ENCODE measurements at regions not wholly inside any gene's neighbourhood (a gene's known extent, or its start where the extent isn't known, plus 50 kb on each side); places are given as distances from the start of the nearest gene placed in this dataset.

DNA sequence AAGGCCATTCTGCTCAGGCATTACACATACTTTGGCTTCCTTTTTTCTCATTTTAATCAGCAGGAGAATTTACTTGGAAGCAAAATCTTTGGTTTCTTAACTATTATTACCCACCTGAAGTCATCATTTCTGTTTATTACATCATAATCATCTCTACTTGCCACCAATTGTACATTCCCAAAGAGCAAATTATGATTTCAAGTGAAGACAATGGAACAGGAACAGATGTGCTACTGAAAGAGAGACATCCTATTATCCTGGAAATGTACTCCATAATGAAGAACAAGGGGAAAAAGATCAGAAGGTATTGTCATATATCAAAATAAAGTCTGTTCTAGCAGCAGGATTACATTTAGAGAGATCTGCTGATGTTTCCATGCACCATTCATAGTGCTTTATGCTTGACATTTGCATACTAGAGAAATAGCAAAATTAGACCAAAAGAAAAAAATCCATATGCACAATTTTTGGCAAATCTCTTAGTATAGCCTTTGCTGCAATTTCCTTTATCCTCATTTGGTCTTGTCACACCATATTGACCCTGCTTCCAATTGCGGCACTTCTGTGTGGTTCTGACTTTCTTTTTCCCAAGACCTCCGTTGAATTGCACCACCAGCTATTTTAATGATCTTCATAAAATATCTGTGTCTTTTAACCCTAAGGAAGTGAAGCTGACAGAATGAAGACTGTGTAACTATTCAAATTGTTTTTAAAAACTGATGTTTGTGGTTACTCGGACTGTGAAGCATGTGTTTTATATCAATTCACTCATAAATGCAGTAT, 683.8 kb downstream of the ZNF385D start:
- Mint-ChIP-seq H3K27me3 (ENCODE audit: insufficient read depth, low read depth, poor library complexity) (no peaks in the 10 kb centered on the region), H3K27ac (no peak overlapping the region), H3K4me1 (no peaks in the 10 kb centered on the region), H3K36me3 (ENCODE audit: low read depth) (no peaks in the 10 kb centered on the region), H3K9me3 (no peaks in the 10 kb centered on the region; the same call in 2 of the 3 replicates), H3K4me3 (no peak overlapping the region)
- H2AFZ ChIP-seq: no peak overlapping the region
- TF ChIP-seq, protein P1, sequence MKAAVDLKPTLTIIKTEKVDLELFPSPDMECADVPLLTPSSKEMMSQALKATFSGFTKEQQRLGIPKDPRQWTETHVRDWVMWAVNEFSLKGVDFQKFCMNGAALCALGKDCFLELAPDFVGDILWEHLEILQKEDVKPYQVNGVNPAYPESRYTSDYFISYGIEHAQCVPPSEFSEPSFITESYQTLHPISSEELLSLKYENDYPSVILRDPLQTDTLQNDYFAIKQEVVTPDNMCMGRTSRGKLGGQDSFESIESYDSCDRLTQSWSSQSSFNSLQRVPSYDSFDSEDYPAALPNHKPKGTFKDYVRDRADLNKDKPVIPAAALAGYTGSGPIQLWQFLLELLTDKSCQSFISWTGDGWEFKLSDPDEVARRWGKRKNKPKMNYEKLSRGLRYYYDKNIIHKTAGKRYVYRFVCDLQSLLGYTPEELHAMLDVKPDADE (IDR thresholded peaks at IDR 0.05): no peak
- TF ChIP-seq ZNF114 (CRISPR knock-in tag; IDR thresholded peaks at IDR 0.05): no peak
- H4K20me1 ChIP-seq (replicated peaks; ENCODE audit: insufficient read depth): no peaks in the 10 kb centered on the region
- DNase-seq (ENCODE audit: low spot score) (no peak), ATAC-seq (no peak)
- no peaks in the 10 kb centered on the region for H3K4me1 ChIP-seq (ENCODE audit: insufficient read depth)
- H3K4me3 ChIP-seq: no peak overlapping the region
- no peak overlapping the region for H3K4me2 ChIP-seq
- H3K9me2 ChIP-seq (ENCODE audit: insufficient read depth): no peaks in the 10 kb centered on the region
- no peaks in the 10 kb centered on the region for H3K36me3 ChIP-seq (ENCODE audit: insufficient read depth)
- H3K27ac ChIP-seq (ENCODE audit: low read depth): no peak overlapping the region
- no peaks in the 10 kb centered on the region for H3F3A ChIP-seq (replicated peaks; ENCODE audit: low read depth)
- no peaks in the 10 kb centered on the region for H3K79me2 ChIP-seq (replicated peaks; ENCODE audit: insufficient read depth)
- no peaks in the 10 kb centered on the region for H3K27me3 ChIP-seq (ENCODE audit: insufficient read depth)

DNA sequence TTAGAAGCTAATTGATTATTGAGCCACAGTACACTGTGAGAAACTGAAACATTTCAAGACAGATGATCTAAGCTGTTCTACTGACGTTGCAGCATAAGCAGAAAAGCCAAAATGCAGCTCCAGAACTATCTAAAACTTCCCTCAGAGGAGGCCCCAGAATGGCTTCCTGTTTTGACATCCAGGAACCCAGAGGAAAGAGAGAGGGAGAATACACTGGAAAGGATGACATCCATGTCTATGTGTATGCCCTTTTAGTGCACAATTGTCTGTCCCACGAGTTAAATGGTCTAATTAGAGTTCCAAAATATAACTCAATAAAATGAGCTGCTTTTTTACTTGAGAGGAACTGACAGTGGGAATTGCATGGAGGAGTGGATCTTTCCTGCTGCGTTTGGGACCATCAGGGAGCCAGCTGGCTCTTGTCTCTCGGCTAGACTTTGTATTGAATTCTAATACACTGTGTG, 688.1 kb downstream of the ZNF385D start:
- DNase-seq (ENCODE audit: low spot score): no peak
- TF ChIP-seq NANOG (IDR thresholded peaks at IDR 0.05; ENCODE audit: borderline replicate concordance) (no peak), JUNB (IDR thresholded peaks at IDR 0.05; ENCODE audit: unreplicated experiment) (no peak), EZH2phosphoT487 (IDR thresholded peaks at IDR 0.05; ENCODE audit: unreplicated experiment) (no peak), ZNF331 (CRISPR knock-in tag; IDR thresholded peaks at IDR 0.05; ENCODE audit: low read depth) (no peak), EZH2 (IDR thresholded peaks at IDR 0.05; ENCODE audit: low read depth, unreplicated experiment) (no peak), CREB1 (CRISPR knock-in tag; IDR thresholded peaks at IDR 0.05; ENCODE audit: low read depth) (no peak), POLR2AphosphoS5 (IDR thresholded peaks at IDR 0.05; ENCODE audit: low read depth) (no peak), ZNF114 (CRISPR knock-in tag; IDR thresholded peaks at IDR 0.05) (no peak), STAT1 (IDR thresholded peaks at IDR 0.05; ENCODE audit: unreplicated experiment) (no peak)
- TF ChIP-seq, protein P2, sequence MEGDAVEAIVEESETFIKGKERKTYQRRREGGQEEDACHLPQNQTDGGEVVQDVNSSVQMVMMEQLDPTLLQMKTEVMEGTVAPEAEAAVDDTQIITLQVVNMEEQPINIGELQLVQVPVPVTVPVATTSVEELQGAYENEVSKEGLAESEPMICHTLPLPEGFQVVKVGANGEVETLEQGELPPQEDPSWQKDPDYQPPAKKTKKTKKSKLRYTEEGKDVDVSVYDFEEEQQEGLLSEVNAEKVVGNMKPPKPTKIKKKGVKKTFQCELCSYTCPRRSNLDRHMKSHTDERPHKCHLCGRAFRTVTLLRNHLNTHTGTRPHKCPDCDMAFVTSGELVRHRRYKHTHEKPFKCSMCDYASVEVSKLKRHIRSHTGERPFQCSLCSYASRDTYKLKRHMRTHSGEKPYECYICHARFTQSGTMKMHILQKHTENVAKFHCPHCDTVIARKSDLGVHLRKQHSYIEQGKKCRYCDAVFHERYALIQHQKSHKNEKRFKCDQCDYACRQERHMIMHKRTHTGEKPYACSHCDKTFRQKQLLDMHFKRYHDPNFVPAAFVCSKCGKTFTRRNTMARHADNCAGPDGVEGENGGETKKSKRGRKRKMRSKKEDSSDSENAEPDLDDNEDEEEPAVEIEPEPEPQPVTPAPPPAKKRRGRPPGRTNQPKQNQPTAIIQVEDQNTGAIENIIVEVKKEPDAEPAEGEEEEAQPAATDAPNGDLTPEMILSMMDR (conservative IDR thresholded peaks at IDR 0.05; ENCODE audit: low read depth in 2 of 2): no peak
- TF ChIP-seq, protein P1 (IDR thresholded peaks at IDR 0.05): no peak
- TF ChIP-seq, protein P3, sequence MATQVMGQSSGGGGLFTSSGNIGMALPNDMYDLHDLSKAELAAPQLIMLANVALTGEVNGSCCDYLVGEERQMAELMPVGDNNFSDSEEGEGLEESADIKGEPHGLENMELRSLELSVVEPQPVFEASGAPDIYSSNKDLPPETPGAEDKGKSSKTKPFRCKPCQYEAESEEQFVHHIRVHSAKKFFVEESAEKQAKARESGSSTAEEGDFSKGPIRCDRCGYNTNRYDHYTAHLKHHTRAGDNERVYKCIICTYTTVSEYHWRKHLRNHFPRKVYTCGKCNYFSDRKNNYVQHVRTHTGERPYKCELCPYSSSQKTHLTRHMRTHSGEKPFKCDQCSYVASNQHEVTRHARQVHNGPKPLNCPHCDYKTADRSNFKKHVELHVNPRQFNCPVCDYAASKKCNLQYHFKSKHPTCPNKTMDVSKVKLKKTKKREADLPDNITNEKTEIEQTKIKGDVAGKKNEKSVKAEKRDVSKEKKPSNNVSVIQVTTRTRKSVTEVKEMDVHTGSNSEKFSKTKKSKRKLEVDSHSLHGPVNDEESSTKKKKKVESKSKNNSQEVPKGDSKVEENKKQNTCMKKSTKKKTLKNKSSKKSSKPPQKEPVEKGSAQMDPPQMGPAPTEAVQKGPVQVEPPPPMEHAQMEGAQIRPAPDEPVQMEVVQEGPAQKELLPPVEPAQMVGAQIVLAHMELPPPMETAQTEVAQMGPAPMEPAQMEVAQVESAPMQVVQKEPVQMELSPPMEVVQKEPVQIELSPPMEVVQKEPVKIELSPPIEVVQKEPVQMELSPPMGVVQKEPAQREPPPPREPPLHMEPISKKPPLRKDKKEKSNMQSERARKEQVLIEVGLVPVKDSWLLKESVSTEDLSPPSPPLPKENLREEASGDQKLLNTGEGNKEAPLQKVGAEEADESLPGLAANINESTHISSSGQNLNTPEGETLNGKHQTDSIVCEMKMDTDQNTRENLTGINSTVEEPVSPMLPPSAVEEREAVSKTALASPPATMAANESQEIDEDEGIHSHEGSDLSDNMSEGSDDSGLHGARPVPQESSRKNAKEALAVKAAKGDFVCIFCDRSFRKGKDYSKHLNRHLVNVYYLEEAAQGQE (IDR thresholded peaks at IDR 0.05; ENCODE audit: unreplicated experiment): no peak

More for the DNA sequence above, 688.1 kb downstream of the ZNF385D start:
- no peaks in the 10 kb centered on the region for H3K36me3 ChIP-seq (ENCODE audit: insufficient read depth)
- ATAC-seq: no peak
- no peaks in the 10 kb centered on the region for H3F3A ChIP-seq (replicated peaks; ENCODE audit: low read depth)
- H3K4me1 ChIP-seq (ENCODE audit: insufficient read depth): no peaks in the 10 kb centered on the region
- H3K9me2 ChIP-seq (ENCODE audit: insufficient read depth): no peaks in the 10 kb centered on the region
- Mint-ChIP-seq H3K4me1 (no peaks in the 10 kb centered on the region; the same call in 2 of the 3 replicates), H3K36me3 (ENCODE audit: low read depth) (no peaks in the 10 kb centered on the region), H3K27me3 (ENCODE audit: insufficient read depth, low read depth, poor library complexity) (no peaks in the 10 kb centered on the region), H3K9me3 (no peaks in the 10 kb centered on the region), H3K27ac (no peak overlapping the region), H3K4me3 (no peak overlapping the region)
- H3K4me3 ChIP-seq: no peak overlapping the region
- H3K4me2 ChIP-seq: no peak overlapping the region
- H3K27ac ChIP-seq (ENCODE audit: low read depth): no peak overlapping the region
- H3K27me3 ChIP-seq (ENCODE audit: insufficient read depth): no peaks in the 10 kb centered on the region
- peak overlapping the region; percentile 74; the same call in 1 of the 2 replicates for H2AFZ ChIP-seq
- no peaks in the 10 kb centered on the region for H3K79me2 ChIP-seq (replicated peaks; ENCODE audit: insufficient read depth)
- no peaks in the 10 kb centered on the region for H4K20me1 ChIP-seq (replicated peaks; ENCODE audit: insufficient read depth)
